ENCODE measurements at regions not wholly inside any gene's neighbourhood (a gene's known extent, or its start where the extent isn't known, plus 50 kb on each side); places are given as distances from the start of the nearest gene placed in this dataset.

DNA sequence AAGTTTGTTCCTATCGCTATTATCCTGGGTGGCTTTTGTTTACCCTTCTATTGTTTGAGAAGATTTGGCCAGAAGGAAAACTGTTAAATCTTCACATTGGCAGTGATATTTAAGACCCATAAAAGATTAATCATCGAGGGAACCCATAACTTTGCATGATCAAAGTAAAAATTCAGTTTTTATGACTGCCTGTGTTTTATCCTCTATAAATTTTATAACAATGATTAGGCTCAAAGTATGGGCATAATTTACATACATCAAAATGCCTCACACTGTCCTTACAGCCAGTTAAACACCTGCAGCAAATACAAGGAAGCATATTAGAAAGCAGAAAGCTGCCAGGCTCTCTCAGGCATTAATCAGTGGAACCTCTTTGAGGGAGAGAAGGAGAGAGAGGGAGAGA, 289.1 kb downstream of the ICOS start:
- H3K9me2 ChIP-seq (replicated peaks; ENCODE audit: low read depth, low read length) = no peaks in the 10 kb centered on the region
- H4K20me1 ChIP-seq (ENCODE audit: insufficient read depth, low read length, poor library complexity, severe bottlenecking) = no peaks in the 10 kb centered on the region
- no peak overlapping the region for H3K4me3 ChIP-seq (ENCODE audit: low read length, poor library complexity, severe bottlenecking)
- H3K79me2 ChIP-seq (ENCODE audit: insufficient read depth, low read length) = no peaks in the 10 kb centered on the region
- H3K4me1 ChIP-seq (ENCODE audit: insufficient read depth, low read length, poor library complexity, severe bottlenecking) = no peaks in the 10 kb centered on the region
- no peaks in the 10 kb centered on the region for H3F3A ChIP-seq (ENCODE audit: low read depth)
- no peak overlapping the region for H3K9ac ChIP-seq (ENCODE audit: low read depth, low read length, poor library complexity, severe bottlenecking)
- no peaks in the 10 kb centered on the region for H3K36me3 ChIP-seq (ENCODE audit: insufficient read depth, low read length)
- H3K9me3 ChIP-seq (ENCODE audit: insufficient read depth, low read depth, low read length) = no peaks in the 10 kb centered on the region
- TF ChIP-seq CTCF (conservative IDR thresholded peaks at IDR 0.05; ENCODE audit: low read length) (no peak), EZH2phosphoT487 (IDR thresholded peaks at IDR 0.05; ENCODE audit: borderline replicate concordance) (no peak)
- no peaks in the 10 kb centered on the region for H3K27me3 ChIP-seq (ENCODE audit: insufficient read depth, low read length, poor library complexity, severe bottlenecking)
- H2AFZ ChIP-seq (ENCODE audit: low read length) = no peak overlapping the region
- no peak overlapping the region for H3K4me2 ChIP-seq (ENCODE audit: low read depth, low read length, poor library complexity, severe bottlenecking)

DNA sequence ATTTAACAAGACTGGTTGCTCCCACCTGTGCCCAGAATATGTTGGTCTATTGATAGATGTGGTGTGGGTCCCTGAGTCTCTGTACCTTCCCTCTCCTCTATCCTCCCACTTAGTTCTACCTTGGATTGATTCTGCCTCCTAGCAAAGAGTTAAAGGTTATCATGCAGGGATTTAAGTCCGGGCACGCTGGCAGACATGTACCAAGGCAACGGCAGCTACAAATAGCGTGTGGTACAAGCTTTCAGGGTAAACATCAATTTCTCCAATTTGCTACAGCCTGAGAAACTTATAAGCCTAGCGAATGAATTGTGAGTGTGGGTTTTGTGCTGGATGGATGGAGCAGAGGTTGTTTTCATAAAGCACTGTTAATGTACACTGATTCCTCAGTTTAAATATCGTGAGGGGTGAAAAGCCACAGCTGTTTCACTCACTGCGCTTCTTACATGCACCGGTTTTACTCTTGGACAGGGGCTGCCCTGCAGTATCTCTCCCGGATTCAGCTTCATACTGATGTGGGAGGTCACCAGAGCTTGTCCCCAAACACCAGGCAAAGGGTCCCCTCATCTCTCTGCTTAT, 289.8 kb downstream of the ICOS start:
- H3K79me2 ChIP-seq (ENCODE audit: insufficient read depth, low read length) = no peaks in the 10 kb centered on the region
- no peaks in the 10 kb centered on the region for H3K36me3 ChIP-seq (ENCODE audit: insufficient read depth, low read length)
- H3K4me3 ChIP-seq (ENCODE audit: low read length, poor library complexity, severe bottlenecking) = no peak overlapping the region
- no peaks in the 10 kb centered on the region for H3K9me3 ChIP-seq (ENCODE audit: insufficient read depth, low read depth, low read length)
- H3K27me3 ChIP-seq (ENCODE audit: insufficient read depth, low read length, poor library complexity, severe bottlenecking) = no peaks in the 10 kb centered on the region
- no peak overlapping the region for H3K4me2 ChIP-seq (ENCODE audit: low read depth, low read length, poor library complexity, severe bottlenecking)
- H4K20me1 ChIP-seq (ENCODE audit: insufficient read depth, low read length, poor library complexity, severe bottlenecking) = no peaks in the 10 kb centered on the region
- H2AFZ ChIP-seq (ENCODE audit: low read length) = no peak overlapping the region
- no peak overlapping the region for H3K9ac ChIP-seq (ENCODE audit: low read depth, low read length, poor library complexity, severe bottlenecking)
- H3K4me1 ChIP-seq (ENCODE audit: insufficient read depth, low read length, poor library complexity, severe bottlenecking) = no peaks in the 10 kb centered on the region
- no peaks in the 10 kb centered on the region for H3K9me2 ChIP-seq (replicated peaks; ENCODE audit: low read depth, low read length)
- TF ChIP-seq EZH2phosphoT487 (IDR thresholded peaks at IDR 0.05; ENCODE audit: borderline replicate concordance) (no peak), CTCF (conservative IDR thresholded peaks at IDR 0.05; ENCODE audit: low read length) (no peak)
- H3F3A ChIP-seq (ENCODE audit: low read depth) = no peaks in the 10 kb centered on the region

DNA sequence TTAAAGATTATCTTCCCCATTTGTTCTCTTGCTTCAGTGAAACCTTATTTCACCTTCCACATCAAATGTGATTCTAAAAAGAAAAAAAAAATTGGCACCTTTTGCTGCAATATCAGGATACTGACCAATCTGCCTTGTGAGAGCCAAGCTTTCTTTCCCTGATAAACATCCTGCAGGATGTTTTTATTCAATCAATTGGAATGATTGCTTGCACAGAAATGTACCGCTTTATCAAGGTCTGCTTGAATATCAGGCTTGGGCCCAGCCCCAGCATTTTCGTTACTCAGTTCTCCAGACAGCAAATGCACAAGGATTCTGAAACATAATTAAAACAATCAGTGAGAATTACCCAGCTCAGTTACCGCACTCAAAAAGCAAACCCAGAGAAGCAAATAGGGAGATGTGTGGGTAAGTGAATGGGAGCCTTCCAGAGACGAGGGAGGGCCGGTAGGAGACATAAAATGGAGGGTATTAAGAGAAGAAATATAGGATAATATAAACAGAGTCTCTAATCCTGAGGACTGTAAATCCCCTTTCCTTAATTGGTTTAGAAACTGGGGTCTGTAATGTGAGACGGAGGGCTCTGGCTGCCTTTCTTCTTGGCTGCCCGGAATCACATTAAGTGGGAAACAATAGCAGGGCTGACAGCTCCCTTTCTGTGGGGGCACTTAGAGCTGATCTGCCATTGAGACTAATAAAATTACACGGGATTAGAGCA, 291.8 kb downstream of the ICOS start:
- TF ChIP-seq CTCF (conservative IDR thresholded peaks at IDR 0.05; ENCODE audit: low read length) (no peak), EZH2phosphoT487 (IDR thresholded peaks at IDR 0.05; ENCODE audit: borderline replicate concordance) (no peak)
- H3K9me2 ChIP-seq (replicated peaks; ENCODE audit: low read depth, low read length) = no peaks in the 10 kb centered on the region
- H3K9ac ChIP-seq (ENCODE audit: low read depth, low read length, poor library complexity, severe bottlenecking) = no peak overlapping the region
- H3K4me3 ChIP-seq (ENCODE audit: low read length, poor library complexity, severe bottlenecking) = no peak overlapping the region
- no peak overlapping the region for H3K4me2 ChIP-seq (ENCODE audit: low read depth, low read length, poor library complexity, severe bottlenecking)
- H3F3A ChIP-seq (ENCODE audit: low read depth) = no peaks in the 10 kb centered on the region
- no peak overlapping the region for H2AFZ ChIP-seq (ENCODE audit: low read length)
- H4K20me1 ChIP-seq (ENCODE audit: insufficient read depth, low read length, poor library complexity, severe bottlenecking) = no peaks in the 10 kb centered on the region
- H3K4me1 ChIP-seq (ENCODE audit: insufficient read depth, low read length, poor library complexity, severe bottlenecking) = no peaks in the 10 kb centered on the region
- no peaks in the 10 kb centered on the region for H3K36me3 ChIP-seq (ENCODE audit: insufficient read depth, low read length)
- H3K27me3 ChIP-seq (ENCODE audit: insufficient read depth, low read length, poor library complexity, severe bottlenecking) = no peaks in the 10 kb centered on the region
- no peaks in the 10 kb centered on the region for H3K79me2 ChIP-seq (ENCODE audit: insufficient read depth, low read length)
- H3K9me3 ChIP-seq (ENCODE audit: insufficient read depth, low read depth, low read length) = no peaks in the 10 kb centered on the region
